Trophoblast cell (in vitro differentiated cells and primary cell): ENCODE measurements at regions not wholly inside any gene's neighbourhood (a gene's known extent, or its start where the extent isn't known, plus 50 kb on each side); places are given as distances from the start of the nearest gene placed in this dataset.

ENCODE experiments used
- DNase-seq, 2 donors: peaks; one replicate each; pipeline ENCODE4 v3.0.0-alpha.2; 2016
- H2AFZ ChIP-seq: 2 replicates; pipeline ENCODE4 v1.6.1; 2013; ENCODE audit warnings: low read length, moderate library complexity, mild to moderate bottlenecking; ENCODE audit not compliant: insufficient read depth, poor library complexity
- H2AK5ac ChIP-seq: 2 replicates; pipeline ENCODE4 v1.6.1; 2013; ENCODE audit warnings: mild to moderate bottlenecking, low read length
- H2BK120ac ChIP-seq: 2 replicates; pipeline ENCODE4 v1.6.1; 2013; ENCODE audit warnings: low read length, mild to moderate bottlenecking, moderate library complexity; ENCODE audit not compliant: insufficient read depth, poor library complexity
- H2BK12ac ChIP-seq: 2 replicates; pipeline ENCODE4 v1.6.1; 2013; ENCODE audit warnings: mild to moderate bottlenecking, low read length, moderate library complexity
- H2BK5ac ChIP-seq: 2 replicates; pipeline ENCODE4 v1.6.1; 2013; ENCODE audit warnings: low read length, low read depth, moderate library complexity, mild to moderate bottlenecking; ENCODE audit not compliant: poor library complexity
- H3K14ac ChIP-seq: 2 replicates; pipeline ENCODE4 v1.6.1; 2013; ENCODE audit warnings: mild to moderate bottlenecking, low read length
- H3K18ac ChIP-seq: 2 replicates; pipeline ENCODE4 v1.6.1; 2013; ENCODE audit warnings: mild to moderate bottlenecking, low read length
- H3K23ac ChIP-seq: 2 replicates; pipeline ENCODE4 v1.6.1; 2013; ENCODE audit warnings: low read length
- H3K27ac ChIP-seq: 2 replicates; pipeline ENCODE4 v1.5.1; 2013; ENCODE audit warnings: low read depth, mild to moderate bottlenecking, inconsistent platforms, low read length, moderate library complexity
- H3K27me3 ChIP-seq: 2 replicates; pipeline ENCODE4 v1.6.1; 2013; ENCODE audit warnings: inconsistent platforms, mild to moderate bottlenecking, low read length, moderate library complexity; ENCODE audit not compliant: insufficient read depth
- H3K36me3 ChIP-seq, 2 experiments: 1 replicate in 1 of 2; 2 replicates in 1 of 2; pipeline ENCODE4 v1.6.1; 2013; ENCODE audit warnings: low read length in 2 of 2, mild to moderate bottlenecking in 2 of 2, moderate library complexity in 1 of 2; ENCODE audit not compliant: insufficient read depth in 2 of 2, control insufficient read depth in 1 of 2
- H3K4ac ChIP-seq: 2 replicates; pipeline ENCODE4 v1.6.1; 2013; ENCODE audit warnings: low read depth, mild to moderate bottlenecking, low read length, moderate library complexity
- H3K4me1 ChIP-seq, 2 experiments: 1 replicate in 1 of 2; 2 replicates in 1 of 2; pipeline ENCODE4 v1.6.1; 2013; ENCODE audit warnings: low read length in 2 of 2, mild to moderate bottlenecking in 2 of 2, moderate library complexity in 1 of 2; ENCODE audit not compliant: insufficient read depth in 2 of 2, control insufficient read depth in 1 of 2
- H3K4me2 ChIP-seq: 2 replicates; pipeline ENCODE4 v1.6.1; 2013; ENCODE audit warnings: inconsistent platforms, mild to moderate bottlenecking, low read length, moderate library complexity
- H3K4me3 ChIP-seq: 2 replicates; pipeline ENCODE4 v1.5.1; 2013; ENCODE audit warnings: mild to moderate bottlenecking, low read depth, low read length, inconsistent platforms
- H3K79me1 ChIP-seq: one replicate; pipeline ENCODE4 v1.6.1; 2013; ENCODE audit warnings: low read length
- H3K79me2 ChIP-seq: 2 replicates; pipeline ENCODE4 v1.6.1; 2013; ENCODE audit warnings: low read length, mild to moderate bottlenecking; ENCODE audit not compliant: control insufficient read depth, insufficient read depth, poor library complexity
- H3K9ac ChIP-seq: 2 replicates; pipeline ENCODE4 v1.6.1; 2013; ENCODE audit warnings: mild to moderate bottlenecking, low read length
- H3K9me3 ChIP-seq: 2 replicates; pipeline ENCODE4 v1.6.1; 2013; ENCODE audit warnings: low read depth, mild to moderate bottlenecking, control low read depth, inconsistent platforms, low read length; ENCODE audit not compliant: insufficient read depth
- H4K12ac ChIP-seq: 2 replicates; pipeline ENCODE4 v1.6.1; 2013; ENCODE audit warnings: low read depth, mild to moderate bottlenecking, low read length, moderate library complexity
- H4K8ac ChIP-seq: 2 replicates; pipeline ENCODE4 v1.6.1; 2013; ENCODE audit warnings: low read depth, mild to moderate bottlenecking, low read length, moderate library complexity
- H4K91ac ChIP-seq: one replicate; pipeline ENCODE4 v1.6.1; 2013; ENCODE audit warnings: low read depth, mild to moderate bottlenecking, low read length, moderate library complexity
- WGBS: extraction: QIAGEN DNeasy Blood & Tissue Kit; methylation state at CpG from one replicate; pipeline ENCODE4 v1.1.7; 2013; ENCODE audit warnings: missing lambda C conversion rate; ENCODE audit not compliant: insufficient read length, insufficient coverage; ENCODE audit errors: extremely low coverage; 5-methylcytosine and 5-hydroxymethylcytosine counted together

DNA sequence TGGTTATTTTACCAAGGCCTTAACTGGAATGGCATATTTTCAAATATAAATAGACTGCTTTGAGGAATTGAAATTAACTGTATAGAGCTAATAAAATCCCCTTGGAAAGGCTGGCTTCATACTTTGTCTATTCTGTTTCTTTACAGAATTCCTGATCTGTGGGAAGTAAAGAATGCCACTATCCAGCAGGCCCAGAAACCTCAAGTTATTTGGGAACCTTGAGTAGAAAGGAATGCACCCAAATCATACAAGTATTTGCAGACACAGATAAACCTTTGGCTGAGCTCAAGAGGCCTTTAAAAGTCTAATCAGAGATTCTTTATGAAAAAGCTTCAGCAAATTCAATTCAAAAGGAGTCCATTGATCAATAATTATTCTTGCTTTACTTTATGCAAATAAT, 975.7 kb upstream of the PABPC4L start:
- H3K18ac ChIP-seq: no peak overlapping the region
- no peaks in the 10 kb centered on the region for H3K79me2 ChIP-seq
- H2AFZ ChIP-seq: no peak overlapping the region
- no peak for DNase-seq
- no peaks in the 10 kb centered on the region for H3K36me3 ChIP-seq
- no peak overlapping the region for H4K91ac ChIP-seq
- no peak overlapping the region for H3K14ac ChIP-seq
- no peak overlapping the region for H2AK5ac ChIP-seq
- no peak overlapping the region for H4K8ac ChIP-seq
- H3K27me3 ChIP-seq: no peaks in the 10 kb centered on the region
- H3K4me2 ChIP-seq: no peak overlapping the region
- H2BK5ac ChIP-seq: no peak overlapping the region
- H3K4ac ChIP-seq: no peak overlapping the region
- H3K4me1 ChIP-seq: peaks cover 2 to 4% of the 10 kb centered on the region in 2 experiments
- no peak overlapping the region for H3K27ac ChIP-seq
- no peak overlapping the region for H3K4me3 ChIP-seq
- no peak overlapping the region for H3K9ac ChIP-seq
- no peak overlapping the region for H3K23ac ChIP-seq
- peaks cover 3% of the 10 kb centered on the region for H3K79me1 ChIP-seq
- no peak overlapping the region for H2BK12ac ChIP-seq
- no peak overlapping the region for H4K12ac ChIP-seq
- no peak overlapping the region for H2BK120ac ChIP-seq
- no peaks in the 10 kb centered on the region for H3K9me3 ChIP-seq

DNA sequence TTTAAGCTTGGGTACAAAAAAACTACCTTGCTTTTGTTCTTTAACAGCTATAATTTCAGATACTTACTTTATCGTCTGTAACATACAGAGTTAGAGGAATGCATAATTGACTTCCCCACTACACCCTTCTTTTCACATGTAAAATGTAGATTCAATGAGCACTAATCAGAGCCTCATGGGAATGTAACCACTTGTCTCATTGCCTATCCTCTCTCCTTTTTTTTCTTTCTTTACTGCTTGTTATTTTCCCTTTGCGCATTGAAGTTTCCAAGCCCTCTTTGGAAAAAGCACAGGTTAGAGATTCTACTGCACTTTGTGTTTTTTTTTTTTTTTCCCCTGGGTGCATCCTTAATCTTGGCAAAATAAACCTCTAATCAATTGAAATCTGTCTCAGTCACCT, 965.1 kb upstream of the PABPC4L start:
- Histone ChIP-seq H3K14ac (no peak overlapping the region), H4K12ac (no peak overlapping the region), H3K79me2 (no peaks in the 10 kb centered on the region), H3K23ac (no peak overlapping the region), H3K9me3 (no peaks in the 10 kb centered on the region), H2BK5ac (no peak overlapping the region), H3K4me1 (no peaks in the 10 kb centered on the region), H3K9ac (no peak overlapping the region), H4K91ac (no peak overlapping the region), H3K18ac (no peak overlapping the region), H2AFZ (no peak overlapping the region), H3K4me3 (no peak overlapping the region), H2BK12ac (no peak overlapping the region), H3K27me3 (no peaks in the 10 kb centered on the region), H3K79me1 (no peaks in the 10 kb centered on the region), H3K4ac (no peak overlapping the region), H3K27ac (no peak overlapping the region), H3K4me2 (no peak overlapping the region), H2AK5ac (no peak overlapping the region), H4K8ac (no peak overlapping the region), H3K36me3 (no peaks in the 10 kb centered on the region), H2BK120ac (no peak overlapping the region)
- DNase-seq: no peak
- WGBS: no CpG with 5 or more reads among the region's 2 CpGs

DNA sequence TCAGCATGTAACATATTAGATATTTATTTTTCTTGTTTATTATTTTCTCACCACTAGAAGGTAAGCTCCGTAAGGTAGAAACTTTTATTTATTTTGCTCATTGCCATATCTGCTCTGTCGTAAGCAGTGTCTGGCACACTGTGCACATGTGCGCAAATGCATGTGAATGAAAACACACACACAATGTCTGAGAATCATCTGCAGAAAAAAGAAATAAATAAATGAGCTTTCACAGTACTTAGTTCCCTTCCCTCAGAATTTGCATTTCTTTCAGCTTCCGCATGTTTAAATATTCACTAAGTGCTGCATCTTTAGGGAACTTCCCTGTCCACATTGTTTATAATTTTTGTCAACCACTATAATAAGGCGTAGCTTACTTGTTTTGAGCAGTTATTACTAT, 963.0 kb upstream of the PABPC4L start:
- Histone ChIP-seq H2BK12ac (no peak overlapping the region), H3K27ac (no peak overlapping the region), H3K4ac (no peak overlapping the region), H3K4me3 (no peak overlapping the region), H3K79me1 (no peaks in the 10 kb centered on the region), H3K79me2 (no peaks in the 10 kb centered on the region), H3K4me2 (no peak overlapping the region), H3K9ac (no peak overlapping the region), H3K27me3 (no peaks in the 10 kb centered on the region), H3K4me1 (no peaks in the 10 kb centered on the region), H3K14ac (no peak overlapping the region), H3K9me3 (no peaks in the 10 kb centered on the region), H3K36me3 (no peaks in the 10 kb centered on the region), H2BK5ac (no peak overlapping the region), H2BK120ac (no peak overlapping the region), H2AK5ac (no peak overlapping the region), H4K12ac (no peak overlapping the region), H3K18ac (no peak overlapping the region), H3K23ac (no peak overlapping the region), H4K91ac (no peak overlapping the region), H4K8ac (no peak overlapping the region), H2AFZ (no peak overlapping the region)
- WGBS: no CpG with 5 or more reads among the region's 5 CpGs
- no peak for DNase-seq

DNA sequence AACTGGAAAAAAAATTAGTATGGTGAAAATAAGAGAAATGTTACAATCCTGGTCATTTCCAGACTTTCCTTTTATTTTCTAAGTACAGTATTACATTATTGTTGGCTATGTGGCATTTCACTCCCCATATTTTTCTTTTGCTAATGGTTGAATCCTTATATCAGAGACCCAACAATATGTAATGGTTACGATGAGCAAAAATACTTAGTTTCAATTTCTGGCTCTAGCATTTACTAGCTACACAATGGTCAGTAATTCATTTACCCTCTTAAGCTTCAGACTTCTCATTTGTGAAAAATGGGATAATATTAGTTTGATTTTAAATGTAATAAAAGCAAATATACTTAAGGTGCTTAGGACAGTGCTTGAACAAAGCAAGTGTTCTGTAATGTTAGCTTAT, 942.9 kb upstream of the PABPC4L start:
- DNase-seq: no peak
- H3K18ac ChIP-seq: no peak overlapping the region
- no peak overlapping the region for H2BK120ac ChIP-seq
- no peak overlapping the region for H3K4me3 ChIP-seq
- H2BK5ac ChIP-seq: no peak overlapping the region
- H4K91ac ChIP-seq: no peak overlapping the region
- no peak overlapping the region for H4K8ac ChIP-seq
- H3K9ac ChIP-seq: no peak overlapping the region
- H3K27ac ChIP-seq: no peak overlapping the region
- no peak overlapping the region for H2AFZ ChIP-seq
- H3K4ac ChIP-seq: no peak overlapping the region
- H2AK5ac ChIP-seq: no peak overlapping the region
- no peaks in the 10 kb centered on the region for H3K27me3 ChIP-seq
- no CpG with 5 or more reads among the region's 1 CpG for WGBS
- no peaks in the 10 kb centered on the region for H3K4me1 ChIP-seq
- no peak overlapping the region for H2BK12ac ChIP-seq
- H3K9me3 ChIP-seq: no peaks in the 10 kb centered on the region
- H3K14ac ChIP-seq: no peak overlapping the region
- H3K4me2 ChIP-seq: no peak overlapping the region
- H3K79me2 ChIP-seq: no peaks in the 10 kb centered on the region
- no peak overlapping the region for H4K12ac ChIP-seq
- H3K23ac ChIP-seq: no peak overlapping the region
- no peaks in the 10 kb centered on the region for H3K79me1 ChIP-seq
- H3K36me3 ChIP-seq: no peaks in the 10 kb centered on the region

DNA sequence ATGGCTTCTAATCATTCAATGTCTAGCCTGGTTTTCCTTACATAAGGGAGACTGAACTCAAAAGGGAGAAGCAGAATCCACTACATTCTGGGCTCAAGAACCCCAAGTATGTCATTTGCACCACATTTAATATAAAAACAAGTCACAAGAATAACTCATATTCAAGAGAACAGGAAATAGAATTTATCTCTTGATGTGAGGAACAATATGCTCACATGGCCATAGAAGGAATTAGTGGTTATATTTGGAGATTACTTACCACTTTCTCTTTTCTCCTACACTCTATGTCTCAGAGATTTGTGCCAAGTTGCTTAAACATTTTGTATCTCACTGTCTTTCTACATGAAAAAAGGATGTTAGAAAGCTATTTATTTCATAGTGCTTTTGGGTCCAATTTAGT, 922.6 kb upstream of the PABPC4L start:
- H4K8ac ChIP-seq: no peak overlapping the region
- H3K18ac ChIP-seq: no peak overlapping the region
- H3K4me3 ChIP-seq: no peak overlapping the region
- H3K27me3 ChIP-seq: no peaks in the 10 kb centered on the region
- no peak overlapping the region for H3K4me2 ChIP-seq
- no peak overlapping the region for H3K4ac ChIP-seq
- no peak overlapping the region for H2AK5ac ChIP-seq
- H2AFZ ChIP-seq: no peak overlapping the region
- H3K36me3 ChIP-seq: no peaks in the 10 kb centered on the region
- no peak for DNase-seq
- no peak overlapping the region for H3K14ac ChIP-seq
- no peak overlapping the region for H2BK120ac ChIP-seq
- no peak overlapping the region for H2BK12ac ChIP-seq
- H3K27ac ChIP-seq: no peak overlapping the region
- no peaks in the 10 kb centered on the region for H3K4me1 ChIP-seq
- H4K12ac ChIP-seq: no peak overlapping the region
- H3K79me2 ChIP-seq: no peaks in the 10 kb centered on the region
- no peak overlapping the region for H3K23ac ChIP-seq
- no peak overlapping the region for H3K9ac ChIP-seq
- no peaks in the 10 kb centered on the region for H3K9me3 ChIP-seq
- H2BK5ac ChIP-seq: no peak overlapping the region
- no peak overlapping the region for H4K91ac ChIP-seq
- no peaks in the 10 kb centered on the region for H3K79me1 ChIP-seq
